Lung (tissue), 11 donors: ENCODE measurements at regions not wholly inside any gene's neighbourhood (a gene's known extent, or its start where the extent isn't known, plus 50 kb on each side); places are given as distances from the start of the nearest gene placed in this dataset.

Source experiments
- ATAC-seq: fragments of 200-7000 bp; cut with Tn5 transposase; one replicate; pipeline ENCODE4 v1.9.1; 2020; ENCODE audit warnings: moderate number of reproducible peaks; ENCODE audit not compliant: insufficient read depth, low FRiP score
- DNase-seq, 3 donors: peaks; one replicate each; pipeline ENCODE4 v3.0.0-alpha.2; 2013 to 2017
- H3K27ac ChIP-seq, 2 donors: one replicate each; pipeline ENCODE4 v1.5.1; 2013; ENCODE audit warnings: mild to moderate bottlenecking in 2 of 2, moderate library complexity in 2 of 2, control low read depth in 1 of 2, inconsistent platforms in 1 of 2, low read depth in 1 of 2, low read length in 1 of 2
- H3K27me3 ChIP-seq, 3 donors: one replicate each; pipeline ENCODE4 v1.5.1; 2013; ENCODE audit warnings: low read length in 2 of 3; ENCODE audit not compliant: control insufficient read depth in 3 of 3, insufficient read depth in 3 of 3
- H3K36me3 ChIP-seq, 4 donors: one replicate each; pipeline ENCODE4 v1.5.1; 2013; ENCODE audit warnings: low read length in 4 of 4, mild to moderate bottlenecking in 1 of 4, moderate library complexity in 1 of 4; ENCODE audit not compliant: control insufficient read depth in 4 of 4, insufficient read depth in 4 of 4
- H3K4me1 ChIP-seq, 5 donors: one replicate each; pipeline ENCODE4 v1.5.1; 2013; ENCODE audit warnings: low read length in 5 of 5, mild to moderate bottlenecking in 2 of 5, moderate library complexity in 1 of 5; ENCODE audit not compliant: control insufficient read depth in 5 of 5, insufficient read depth in 5 of 5
- H3K4me3 ChIP-seq: one replicate; pipeline ENCODE4 v1.5.1; 2013; ENCODE audit warnings: mild to moderate bottlenecking, control low read depth, moderate library complexity
- H3K9ac ChIP-seq, 2 donors: one replicate each; pipeline ENCODE4 v1.5.1; 2013; ENCODE audit warnings: low read length in 2 of 2, control low read depth in 1 of 2; ENCODE audit not compliant: insufficient read depth in 1 of 2
- H3K9me3 ChIP-seq, 4 donors: one replicate each; pipeline ENCODE4 v1.5.1; 2013; ENCODE audit warnings: low read length in 3 of 4, mild to moderate bottlenecking in 1 of 4, moderate library complexity in 1 of 4; ENCODE audit not compliant: control insufficient read depth in 4 of 4, insufficient read depth in 3 of 4
- WGBS, 2 donors: extraction: QIAGEN DNeasy Blood & Tissue Kit; methylation state at CpG; one replicate each; pipeline ENCODE4 v1.1.7; 2013; 5-methylcytosine and 5-hydroxymethylcytosine counted together
- TF ChIP-seq, protein P1 (sequence below): IDR thresholded peaks from 2 replicates; pipeline ENCODE4 v1.5.1; 2012; ENCODE audit warnings: mild to moderate bottlenecking; ENCODE audit errors: control extremely low read depth, extremely low read depth
- donor health status: control.
- donor health status: control.
- donor health status: Bipolar disorder and iron deficiency.
- donor health status: healthy.
- donor health status: DM: yes; HTN: yes; CAD: no.

DNA sequence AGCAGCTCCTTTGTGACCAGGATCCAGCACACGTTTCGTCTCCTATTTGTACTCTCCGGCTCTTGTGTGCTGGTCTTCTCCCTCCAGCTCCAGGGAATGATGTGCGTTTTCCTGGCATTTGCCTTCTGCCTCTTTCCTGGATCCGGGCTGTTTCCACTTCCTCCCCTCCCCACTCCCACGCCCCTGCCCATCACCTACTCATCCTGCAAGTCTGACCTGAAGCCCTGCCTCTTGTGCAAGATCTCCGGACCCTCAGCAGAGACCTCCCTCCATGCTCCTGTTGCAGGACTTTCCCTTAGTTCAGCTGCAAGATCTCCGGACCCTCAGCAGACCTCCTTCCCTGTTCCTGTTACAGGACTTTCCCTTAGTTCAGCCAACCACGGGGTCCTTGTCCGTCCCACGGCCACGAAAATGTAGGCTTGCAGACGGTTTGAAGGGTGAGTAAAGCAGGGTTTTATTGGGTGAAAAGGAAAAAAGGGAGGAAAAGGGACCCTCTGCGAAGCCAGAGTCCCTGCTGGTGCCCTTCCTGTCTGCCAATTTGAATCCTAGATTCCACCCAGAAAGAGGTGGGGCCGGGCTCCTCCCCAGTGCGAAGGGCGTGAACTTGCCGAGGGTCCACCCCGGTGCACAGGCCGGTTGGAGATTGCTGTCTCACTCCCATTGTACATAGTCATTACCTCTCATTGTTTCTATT is 74.4 kb upstream of the IRF2 start:
- ATAC-seq (no peak), DNase-seq (no peak)
- Histone ChIP-seq H3K9ac (no peak overlapping the region), H3K4me3 (no peak overlapping the region), H3K4me1 (peaks cover 0 to 5% (median 0%) of the 10 kb centered on the region in 5 donors), H3K9me3 (no peaks in the 10 kb centered on the region), H3K36me3 (no peaks in the 10 kb centered on the region), H3K27me3 (no peaks in the 10 kb centered on the region), H3K27ac (no peak overlapping the region)
- WGBS, 2 donors, result 69 to 75% methylated on average over 20 of the region's 20 CpGs
- TF ChIP-seq, protein P1, sequence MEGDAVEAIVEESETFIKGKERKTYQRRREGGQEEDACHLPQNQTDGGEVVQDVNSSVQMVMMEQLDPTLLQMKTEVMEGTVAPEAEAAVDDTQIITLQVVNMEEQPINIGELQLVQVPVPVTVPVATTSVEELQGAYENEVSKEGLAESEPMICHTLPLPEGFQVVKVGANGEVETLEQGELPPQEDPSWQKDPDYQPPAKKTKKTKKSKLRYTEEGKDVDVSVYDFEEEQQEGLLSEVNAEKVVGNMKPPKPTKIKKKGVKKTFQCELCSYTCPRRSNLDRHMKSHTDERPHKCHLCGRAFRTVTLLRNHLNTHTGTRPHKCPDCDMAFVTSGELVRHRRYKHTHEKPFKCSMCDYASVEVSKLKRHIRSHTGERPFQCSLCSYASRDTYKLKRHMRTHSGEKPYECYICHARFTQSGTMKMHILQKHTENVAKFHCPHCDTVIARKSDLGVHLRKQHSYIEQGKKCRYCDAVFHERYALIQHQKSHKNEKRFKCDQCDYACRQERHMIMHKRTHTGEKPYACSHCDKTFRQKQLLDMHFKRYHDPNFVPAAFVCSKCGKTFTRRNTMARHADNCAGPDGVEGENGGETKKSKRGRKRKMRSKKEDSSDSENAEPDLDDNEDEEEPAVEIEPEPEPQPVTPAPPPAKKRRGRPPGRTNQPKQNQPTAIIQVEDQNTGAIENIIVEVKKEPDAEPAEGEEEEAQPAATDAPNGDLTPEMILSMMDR, result no peak

DNA sequence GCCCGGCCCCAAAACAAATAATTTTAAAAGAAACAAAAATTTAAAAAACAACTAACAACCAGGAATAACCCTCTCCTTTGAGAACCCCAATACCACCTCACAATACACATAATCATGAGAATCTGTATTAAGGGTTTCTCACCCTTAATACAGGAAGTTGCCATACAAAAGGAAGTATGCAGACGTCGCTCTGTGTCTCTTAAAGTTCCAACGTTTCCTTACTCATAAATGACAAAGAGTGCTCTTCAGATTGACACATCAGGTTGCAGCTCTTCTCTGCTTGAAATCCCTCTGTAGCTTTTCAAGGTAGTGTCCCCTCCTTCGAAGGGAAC is 73.9 kb upstream of the IRF2 start:
- Histone ChIP-seq H3K27me3 (no peaks in the 10 kb centered on the region), H3K36me3 (no peaks in the 10 kb centered on the region), H3K27ac (no peak overlapping the region), H3K9me3 (no peaks in the 10 kb centered on the region), H3K4me3 (no peak overlapping the region), H3K9ac (no peak overlapping the region), H3K4me1 (peaks cover 0 to 9% (median 0%) of the 10 kb centered on the region in 5 donors)
- no peak for DNase-seq
- TF ChIP-seq, protein P1, result no peak
- 36 to 44% methylated on average over 5 of the region's 5 CpGs for WGBS, 2 donors
- ATAC-seq, result no peak

DNA sequence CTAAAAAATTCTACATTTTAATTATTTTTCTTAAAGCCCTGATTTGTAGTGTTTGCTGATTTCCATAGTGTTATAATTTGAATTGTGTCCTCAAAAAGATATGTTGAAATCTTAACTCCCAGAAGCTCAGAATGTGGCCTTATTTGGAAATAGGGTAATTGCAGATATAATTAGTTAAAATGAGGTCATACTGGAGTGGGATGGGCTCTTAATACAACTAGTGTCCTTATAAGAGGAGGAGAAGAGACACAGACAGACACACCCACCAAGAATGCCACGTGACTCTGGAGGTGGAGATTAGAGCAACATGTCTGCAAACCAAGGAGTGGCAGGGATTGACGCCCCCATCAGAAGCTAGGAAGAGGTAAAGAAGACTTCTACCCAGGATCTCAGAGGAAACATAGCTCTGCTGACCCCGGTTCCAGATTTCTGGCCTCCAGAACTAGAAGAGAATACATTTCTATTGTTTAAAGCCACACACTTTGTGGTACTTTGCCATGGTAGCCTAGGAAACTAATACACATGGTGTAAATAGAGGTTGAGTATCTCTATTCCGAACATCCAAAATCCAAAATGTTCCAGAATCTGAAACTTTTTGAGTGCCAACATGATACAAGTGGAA is 70.5 kb upstream of the IRF2 start:
- H3K4me1 ChIP-seq, result peaks cover 0 to 9% (median 0%) of the 10 kb centered on the region in 5 donors
- DNase-seq, result no peak
- H3K9ac ChIP-seq, result no peak overlapping the region
- ATAC-seq, result no peak
- no peak overlapping the region for H3K27ac ChIP-seq
- WGBS, 2 donors, result 66 to 85% methylated on average over 4 of the region's 4 CpGs
- TF ChIP-seq, protein P1, result no peak
- no peaks in the 10 kb centered on the region for H3K9me3 ChIP-seq
- no peaks in the 10 kb centered on the region for H3K36me3 ChIP-seq
- H3K4me3 ChIP-seq, result no peak overlapping the region
- no peaks in the 10 kb centered on the region for H3K27me3 ChIP-seq
